ENCODE measurements at regions not wholly inside any gene's neighbourhood (a gene's known extent, or its start where the extent isn't known, plus 50 kb on each side); places are given as distances from the start of the nearest gene placed in this dataset.
"Not testable (repeated sequence)": the region's sequence is repeated elsewhere in the genome, so short reads cannot be mapped to it uniquely, and the experiment has no call there.

GRCh38 chr1:38657873-38658272, 201.7 kb downstream of the RRAGC start:
- H3K4me3 ChIP-seq (ENCODE audit: low read depth, low read length): no peak overlapping the region
- TF ChIP-seq, protein P1, sequence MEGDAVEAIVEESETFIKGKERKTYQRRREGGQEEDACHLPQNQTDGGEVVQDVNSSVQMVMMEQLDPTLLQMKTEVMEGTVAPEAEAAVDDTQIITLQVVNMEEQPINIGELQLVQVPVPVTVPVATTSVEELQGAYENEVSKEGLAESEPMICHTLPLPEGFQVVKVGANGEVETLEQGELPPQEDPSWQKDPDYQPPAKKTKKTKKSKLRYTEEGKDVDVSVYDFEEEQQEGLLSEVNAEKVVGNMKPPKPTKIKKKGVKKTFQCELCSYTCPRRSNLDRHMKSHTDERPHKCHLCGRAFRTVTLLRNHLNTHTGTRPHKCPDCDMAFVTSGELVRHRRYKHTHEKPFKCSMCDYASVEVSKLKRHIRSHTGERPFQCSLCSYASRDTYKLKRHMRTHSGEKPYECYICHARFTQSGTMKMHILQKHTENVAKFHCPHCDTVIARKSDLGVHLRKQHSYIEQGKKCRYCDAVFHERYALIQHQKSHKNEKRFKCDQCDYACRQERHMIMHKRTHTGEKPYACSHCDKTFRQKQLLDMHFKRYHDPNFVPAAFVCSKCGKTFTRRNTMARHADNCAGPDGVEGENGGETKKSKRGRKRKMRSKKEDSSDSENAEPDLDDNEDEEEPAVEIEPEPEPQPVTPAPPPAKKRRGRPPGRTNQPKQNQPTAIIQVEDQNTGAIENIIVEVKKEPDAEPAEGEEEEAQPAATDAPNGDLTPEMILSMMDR (conservative IDR thresholded peaks at IDR 0.05; ENCODE audit: low read depth, low read length): no peak
- no peak for DNase-seq (ENCODE audit: low read depth)

- H3K4me3 ChIP-seq (ENCODE audit: low read depth, low read length): no peak overlapping the region
- TF ChIP-seq, protein P1 (conservative IDR thresholded peaks at IDR 0.05; ENCODE audit: low read depth, low read length): no peak
- DNase-seq (ENCODE audit: low read depth): no peak
Measured at GRCh38 chr1:38657207-38657840, 202.2 kb downstream of the RRAGC start.

GRCh38 chr1:38656726-38657125, 202.8 kb downstream of the RRAGC start:
- no peak for DNase-seq (ENCODE audit: low read depth)

GRCh38 chr1:38652217-38652616, 207.4 kb downstream of the RRAGC start:
- TF ChIP-seq, protein P1 (conservative IDR thresholded peaks at IDR 0.05; ENCODE audit: low read depth, low read length): no peak
- DNase-seq (ENCODE audit: low read depth): no peak
- no peak overlapping the region for H3K4me3 ChIP-seq (ENCODE audit: low read depth, low read length)

More at GRCh38 chr1:38656726-38657125, 202.8 kb downstream of the RRAGC start:
- TF ChIP-seq, protein P1 (conservative IDR thresholded peaks at IDR 0.05; ENCODE audit: low read depth, low read length): no peak
- H3K4me3 ChIP-seq (ENCODE audit: low read depth, low read length): no peak overlapping the region

- no peak overlapping the region for H3K4me3 ChIP-seq (ENCODE audit: low read depth, low read length)
- no peak for DNase-seq (ENCODE audit: low read depth)
- TF ChIP-seq, protein P1 (conservative IDR thresholded peaks at IDR 0.05; ENCODE audit: low read depth, low read length): no peak
Measured at GRCh38 chr1:38651669-38652068, 207.9 kb downstream of the RRAGC start.

GRCh38 chr1:38648417-38648816, 211.2 kb downstream of the RRAGC start:
- no peak overlapping the region for H3K4me3 ChIP-seq (ENCODE audit: low read depth, low read length)
- no peak for DNase-seq (ENCODE audit: low read depth)
- TF ChIP-seq, protein P1 (conservative IDR thresholded peaks at IDR 0.05; ENCODE audit: low read depth, low read length): no peak

DNA sequence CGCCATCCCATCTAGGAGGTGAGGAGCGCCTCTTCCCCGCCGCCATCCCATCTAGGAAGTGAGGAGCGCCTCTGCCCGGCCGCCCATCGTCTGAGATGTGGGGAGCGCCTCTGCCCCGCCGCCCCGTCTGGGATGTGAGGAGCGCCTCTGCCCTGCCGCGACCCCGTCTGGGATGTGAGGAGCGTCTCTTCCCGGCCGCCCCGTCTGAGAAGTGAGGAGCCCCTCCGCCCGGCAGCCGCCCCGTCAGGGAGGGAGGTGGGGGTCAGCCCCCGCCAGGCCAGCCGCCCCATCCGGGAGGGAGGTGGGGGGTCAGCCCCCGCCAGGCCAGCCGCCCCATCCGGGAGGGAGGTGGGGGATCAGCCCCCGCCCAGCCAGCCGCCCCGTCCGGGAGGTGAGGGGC, 212.2 kb downstream of the RRAGC start:
- not testable (repeated sequence) for H3K4me3 ChIP-seq (ENCODE audit: low read depth, low read length); DNase-seq (ENCODE audit: low read depth)
